ENCODE measurements at regions not wholly inside any gene's neighbourhood (a gene's known extent, or its start where the extent isn't known, plus 50 kb on each side); places are given as distances from the start of the nearest gene placed in this dataset.

DNA sequence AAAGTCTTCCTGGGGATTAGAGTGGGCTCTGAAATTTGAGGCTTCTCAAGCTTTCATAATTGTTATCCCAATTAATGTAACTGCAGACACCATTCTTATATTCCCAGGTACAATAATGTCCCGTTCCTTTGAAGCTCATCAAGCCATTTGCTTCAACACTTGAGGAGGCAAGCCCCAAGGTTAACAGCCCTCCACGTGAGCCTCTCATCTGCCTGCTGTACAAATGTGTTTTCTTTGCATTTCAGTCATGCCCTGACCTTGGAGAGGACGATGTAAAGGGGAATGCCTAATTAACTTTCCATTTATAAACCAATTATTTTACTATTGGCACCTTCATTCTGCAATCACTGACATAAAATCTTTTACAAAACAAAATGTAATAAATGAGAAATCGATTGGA, 106.3 kb downstream of the SETD4 start:
- TF ChIP-seq GATA2 (IDR thresholded peaks at IDR 0.05; ENCODE audit: low read depth, low read length) (no peak), GATA3 (IDR thresholded peaks at IDR 0.05; ENCODE audit: low read depth, low read length) (no peak)

Data from SH-SY5Y (cell line).